K562 (cell line): ENCODE measurements at regions not wholly inside any gene's neighbourhood (a gene's known extent, or its start where the extent isn't known, plus 50 kb on each side); places are given as distances from the start of the nearest gene placed in this dataset.

ENCODE experiments used
- ATAC-seq: fragments of 200-7000 bp; cut with Tn5 transposase; 3 replicates; pipeline ENCODE4 v1.9.1; 2020; ENCODE audit warnings: moderate library complexity
- BruUV-seq: library from RNA; stranded (reverse); fragments of 400-500 nt; replicated peaks from 2 replicates; lab custom pipeline; 2021; lab: Mats Ljungman, UMichigan
- CTCF ChIA-PET: fragments of 300-600 bp; formaldehyde crosslinking; extraction: SDS; loops from one replicate; lab custom pipeline; 2021; ENCODE audit warnings: low intra/inter-chr PET ratio; lab: Yijun Ruan, JAX
- POLR2A ChIA-PET: fragments of 300-600, 350-650 bp; sonication (Branson Sonifier 250); formaldehyde crosslinking; extraction: SDS; loops from one replicate; lab custom pipeline; 2021; ENCODE audit warnings: antibody characterized with exemption, inconsistent platforms; lab: Yijun Ruan, JAX
- DNase-seq, 4 experiments: peaks; one replicate each; pipeline versions ENCODE4 v3.0.0 to v3.0.0-alpha.2; 2011 to 2018; ENCODE audit warnings: low spot score in 3 of 4, mixed read lengths in 3 of 4; ENCODE audit errors: extremely low read depth in 1 of 4
- FAIRE-seq: peaks from 2 replicates; lab custom pipeline; 2011; peaks lifted over from hg19 to GRCh38; lab: Jason Lieb, UNC
- H2AFZ ChIP-seq: 2 replicates; pipeline ENCODE4 v1.6.0; 2011; ENCODE audit warnings: low read depth, low read length, control low read depth, inconsistent platforms
- H3K27ac ChIP-seq: fragments of 200-600 bp; 3 replicates; pipeline ENCODE4 v1.8.0; 2011; ENCODE audit warnings: low read depth, mild to moderate bottlenecking, control low read depth, inconsistent platforms, low read length, moderate library complexity, mixed read lengths; ENCODE audit errors: extremely low read depth
- H3K27me3 ChIP-seq, 2 experiments: fragments of 300-600 bp in 1 of 2; 2 replicates in 1 of 2; 3 replicates in 1 of 2; pipeline versions ENCODE4 v1.6.0 to v1.8.0; 2011; ENCODE audit warnings: inconsistent platforms in 2 of 2, low read length in 2 of 2, mild to moderate bottlenecking in 1 of 2, mixed read lengths in 1 of 2, moderate library complexity in 1 of 2; ENCODE audit not compliant: control insufficient read depth in 2 of 2, insufficient read depth in 2 of 2
- H3K36me3 ChIP-seq: fragments of 300-600 bp; 3 replicates; pipeline ENCODE4 v1.8.0; 2011; ENCODE audit warnings: mild to moderate bottlenecking, low read length, inconsistent platforms; ENCODE audit not compliant: control insufficient read depth, insufficient read depth
- H3K4me1 ChIP-seq, 2 experiments: fragments of 200-600 bp in 1 of 2; replicated peaks in 1 of 2; 2 replicates in 1 of 2; 3 replicates in 1 of 2; pipeline versions ENCODE4 v1.5.1 to v1.8.0; 2011; ENCODE audit warnings: inconsistent platforms in 2 of 2, low read length in 2 of 2, mild to moderate bottlenecking in 1 of 2, mixed read lengths in 1 of 2, moderate library complexity in 1 of 2; ENCODE audit not compliant: control insufficient read depth in 2 of 2, insufficient read depth in 2 of 2
- H3K4me2 ChIP-seq: 2 replicates; pipeline ENCODE4 v1.6.1; 2011; ENCODE audit warnings: low read length, control low read depth, inconsistent platforms, mixed read lengths; ENCODE audit not compliant: insufficient read depth
- H3K4me3 ChIP-seq: fragments of 200-600 bp; sonication (generic), shearing (Covaris generic); 2 replicates; pipeline ENCODE4 v1.5.1; 2016; ENCODE audit warnings: control low read depth, inconsistent platforms
- H3K79me2 ChIP-seq: fragments of 200-600 bp; 3 replicates; pipeline ENCODE4 v1.8.0; 2011; ENCODE audit warnings: low read length, inconsistent platforms; ENCODE audit not compliant: control insufficient read depth, insufficient read depth
- H3K9ac ChIP-seq, 2 experiments: 2 replicates each; pipeline versions ENCODE4 v1.6.0 to v1.6.1; 2011; ENCODE audit warnings: low read depth in 2 of 2, low read length in 2 of 2, control low read depth in 1 of 2, inconsistent platforms in 1 of 2, mild to moderate bottlenecking in 1 of 2, mixed read lengths in 1 of 2; ENCODE audit not compliant: insufficient read depth in 1 of 2
- H3K9me1 ChIP-seq: one replicate; pipeline ENCODE4 v1.6.0; 2011; ENCODE audit warnings: inconsistent platforms, mild to moderate bottlenecking, low read length, moderate library complexity; ENCODE audit not compliant: control insufficient read depth, insufficient read depth
- H3K9me3 ChIP-seq: replicated peaks from 2 replicates; pipeline ENCODE4 v1.5.1; 2011; ENCODE audit warnings: low read depth, low read length, inconsistent platforms; ENCODE audit not compliant: control insufficient read depth, insufficient read depth
- H4K20me1 ChIP-seq: replicated peaks from 2 replicates; pipeline ENCODE4 v1.6.1; 2011; ENCODE audit warnings: low read length, inconsistent platforms, mixed read lengths; ENCODE audit not compliant: control insufficient read depth, insufficient read depth
- CBX8 ChIP-seq: fragments of 200-600 bp; sonication (generic); IDR thresholded peaks from 2 replicates; pipeline ENCODE4 v1.6.1; 2012; ENCODE audit warnings: borderline replicate concordance, mixed run types, low read depth, mild to moderate bottlenecking, moderate library complexity, mixed read lengths, low read length, control low read depth, inconsistent platforms; ENCODE audit not compliant: poor library complexity, severe bottlenecking; ENCODE audit errors: extremely low read depth
- GTF2F1 ChIP-seq: IDR thresholded peaks from 2 replicates; pipeline ENCODE4 v1.6.1; 2011; ENCODE audit warnings: low read depth, low read length, improper control_type of control experiment
- HNRNPK ChIP-seq: fragments of 200-400 bp; formaldehyde crosslinking; IDR thresholded peaks from one replicate; pipeline ENCODE4 v1.6.1; 2018; ENCODE audit warnings: mild to moderate bottlenecking, low read depth, low read length; ENCODE audit not compliant: poor library complexity, severe bottlenecking
- IRF2 ChIP-seq: sonication (generic); formaldehyde crosslinking; IDR thresholded peaks from 2 replicates; pipeline ENCODE4 v1.8.1; 2022; ENCODE audit warnings: mild to moderate bottlenecking, missing genetic modification reagents
- MEIS2 ChIP-seq: fragments of 450-650 bp; IDR thresholded peaks from 2 replicates; pipeline ENCODE4 v1.6.1; 2014; ENCODE audit warnings: mild to moderate bottlenecking; ENCODE audit not compliant: partially characterized antibody
- NR2F6 ChIP-seq: fragments of 450-650 bp; formaldehyde crosslinking; IDR thresholded peaks from 2 replicates; pipeline ENCODE4 v1.4.0; 2020; ENCODE audit warnings: mild to moderate bottlenecking
- PTTG1 ChIP-seq: fragments of 450-650 bp; IDR thresholded peaks from 2 replicates; pipeline ENCODE4 v1.6.1; 2016; ENCODE audit warnings: low read depth, mild to moderate bottlenecking, missing genetic modification characterization, missing compliant biosample characterization
- SUPT5H ChIP-seq: fragments of 450-650 bp; IDR thresholded peaks from 2 replicates; pipeline ENCODE4 v1.6.1; 2016
- ZEB2 ChIP-seq: fragments of 450-650 bp; IDR thresholded peaks from 2 replicates; pipeline ENCODE4 v1.6.1; 2016
- ZNF316 ChIP-seq: fragments of 450-650 bp; IDR thresholded peaks from 2 replicates; pipeline ENCODE4 v1.6.1; 2016
- whole genome bisulfite sequencing: fragments of 100-300 bp; shearing (Covaris generic); methylation state at CpG from one replicate; pipeline ENCODE4 v1.1.6; 2016; ENCODE audit warnings: low coverage, mixed read lengths; ENCODE audit not compliant: insufficient coverage; ENCODE audit errors: missing lambda C conversion rate; 5-methylcytosine and 5-hydroxymethylcytosine counted together
- in situ Hi-C: fragments of 300-500 bp; cut with MboI; formaldehyde crosslinking; loops from 4 replicates; pipeline ENCODE4 v1.15.0; 2018; ENCODE audit warnings: inconsistent platforms, mixed read lengths
- intact Hi-C: fragments of 100-400 bp; cut with micrococcal nuclease; formaldehyde crosslinking; loops from 2 replicates; pipeline ENCODE4 v1.14.2; 2022
- TF ChIP-seq, protein P1 (sequence below): IDR thresholded peaks from 3 replicates; pipeline ENCODE4 v1.6.1; 2011; ENCODE audit warnings: borderline replicate concordance, mild to moderate bottlenecking; ENCODE audit not compliant: insufficient read length, insufficient read depth

DNA sequence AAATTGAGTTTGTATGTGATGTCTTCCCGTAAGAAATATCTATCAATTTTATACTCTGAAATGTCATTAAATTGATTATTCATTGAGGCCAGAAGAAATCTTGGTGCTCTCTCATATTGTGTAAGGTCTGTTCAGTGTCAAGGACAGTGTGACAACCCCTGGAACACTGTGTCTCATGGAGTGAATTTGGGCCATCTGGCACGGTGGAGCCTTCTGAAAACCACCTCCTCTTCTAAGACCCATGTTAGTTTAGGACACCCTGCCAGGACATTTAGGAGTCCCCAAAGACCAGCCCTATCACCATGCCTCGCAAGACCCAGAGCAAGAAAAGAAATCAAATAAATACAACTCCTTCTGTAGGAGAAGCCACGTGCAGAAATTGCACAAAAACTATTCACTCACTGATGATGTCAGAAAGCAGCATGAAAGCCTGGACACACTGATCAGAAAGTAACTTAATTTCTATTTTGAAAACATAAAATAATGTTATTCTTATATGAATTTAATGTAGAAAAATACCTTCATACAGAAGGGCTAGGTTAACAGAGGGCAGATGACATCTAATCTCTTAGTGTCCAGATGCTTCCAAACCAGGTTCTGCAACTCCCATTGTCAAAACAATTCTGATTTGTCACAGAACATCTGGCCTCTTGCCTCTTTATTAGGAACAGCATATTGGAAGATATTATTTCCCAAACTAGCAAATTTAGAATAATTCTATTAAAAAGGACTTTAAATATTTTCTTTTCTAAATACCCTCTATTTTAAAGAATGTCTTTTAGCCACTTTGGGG, 298.8 kb downstream of the NR2F1-AS1 start:
- 3% methylated on average over 4 of the region's 4 CpGs for WGBS
- DNase-seq: no peak
- CTCF ChIA-PET: no interaction called here

More for the DNA sequence above, 298.8 kb downstream of the NR2F1-AS1 start:
- H3K36me3 ChIP-seq: no peaks in the 10 kb centered on the region
- H3K27ac ChIP-seq: no peak overlapping the region
- H2AFZ ChIP-seq: no peak overlapping the region
- no TSS peak for BruUV-seq
- H4K20me1 ChIP-seq: no peaks in the 10 kb centered on the region
- intact Hi-C loops: no loop called here
- in situ Hi-C loops: no loop called here
- no peaks in the 10 kb centered on the region for H3K79me2 ChIP-seq
- POLR2A ChIA-PET: no interaction called here
- H3K9me3 ChIP-seq: no peaks in the 10 kb centered on the region
- FAIRE-seq (no peak), ATAC-seq (no peak)
- H3K4me3 ChIP-seq: no peak overlapping the region
- H3K4me1 ChIP-seq: no peaks in the 10 kb centered on the region
- TF ChIP-seq SUPT5H (no peak), IRF2 (CRISPR knock-in tag) (no peak), ZEB2 (no peak), MEIS2 (no peak), GTF2F1 (no peak), CBX8 (no peak), ZNF316 (no peak), PTTG1 (tag) (no peak), HNRNPK (no peak), NR2F6 (no peak)
- TF ChIP-seq, protein P1, sequence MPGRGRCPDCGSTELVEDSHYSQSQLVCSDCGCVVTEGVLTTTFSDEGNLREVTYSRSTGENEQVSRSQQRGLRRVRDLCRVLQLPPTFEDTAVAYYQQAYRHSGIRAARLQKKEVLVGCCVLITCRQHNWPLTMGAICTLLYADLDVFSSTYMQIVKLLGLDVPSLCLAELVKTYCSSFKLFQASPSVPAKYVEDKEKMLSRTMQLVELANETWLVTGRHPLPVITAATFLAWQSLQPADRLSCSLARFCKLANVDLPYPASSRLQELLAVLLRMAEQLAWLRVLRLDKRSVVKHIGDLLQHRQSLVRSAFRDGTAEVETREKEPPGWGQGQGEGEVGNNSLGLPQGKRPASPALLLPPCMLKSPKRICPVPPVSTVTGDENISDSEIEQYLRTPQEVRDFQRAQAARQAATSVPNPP: no peak
- no peak overlapping the region for H3K9ac ChIP-seq
- no peak overlapping the region for H3K4me2 ChIP-seq
- no peaks in the 10 kb centered on the region for H3K9me1 ChIP-seq
- H3K27me3 ChIP-seq: no peaks in the 10 kb centered on the region
